ENCODE measurements at regions not wholly inside any gene's neighbourhood (a gene's known extent, or its start where the extent isn't known, plus 50 kb on each side); places are given as distances from the start of the nearest gene placed in this dataset.

DNA sequence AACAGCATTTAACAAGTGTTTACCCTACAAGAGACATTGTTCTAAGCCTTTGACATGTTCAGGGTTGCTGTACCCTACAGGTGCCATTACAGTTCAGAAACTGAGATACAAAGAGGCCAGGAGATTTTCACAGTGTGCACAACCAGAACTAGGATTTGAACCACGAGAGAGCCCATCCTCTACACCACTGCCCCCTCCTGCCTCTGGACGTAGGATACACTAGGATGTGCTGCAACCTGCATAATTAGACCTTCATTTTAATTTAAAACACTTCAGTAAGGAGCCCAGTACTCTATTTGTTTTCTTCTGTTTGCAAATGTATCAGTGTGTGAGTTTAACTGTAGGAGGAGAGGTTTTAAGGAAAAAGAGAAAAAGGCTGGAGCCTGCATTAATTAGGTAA is 123.1 kb upstream of the RARB start:
- DNase-seq (no peak), ATAC-seq (ENCODE audit: low read depth in 2 of 2) (no peak)
- Mint-ChIP-seq H3K4me3 (no peak overlapping the region), H3K9me3 (peaks cover 0 to 6% (median 0%) of the 10 kb centered on the region in 7 donors), H3K27me3 (no peaks in the 10 kb centered on the region), H3K4me1 (no peaks in the 10 kb centered on the region), H3K36me3 (no peaks in the 10 kb centered on the region), H3K27ac (no peak overlapping the region)

DNA sequence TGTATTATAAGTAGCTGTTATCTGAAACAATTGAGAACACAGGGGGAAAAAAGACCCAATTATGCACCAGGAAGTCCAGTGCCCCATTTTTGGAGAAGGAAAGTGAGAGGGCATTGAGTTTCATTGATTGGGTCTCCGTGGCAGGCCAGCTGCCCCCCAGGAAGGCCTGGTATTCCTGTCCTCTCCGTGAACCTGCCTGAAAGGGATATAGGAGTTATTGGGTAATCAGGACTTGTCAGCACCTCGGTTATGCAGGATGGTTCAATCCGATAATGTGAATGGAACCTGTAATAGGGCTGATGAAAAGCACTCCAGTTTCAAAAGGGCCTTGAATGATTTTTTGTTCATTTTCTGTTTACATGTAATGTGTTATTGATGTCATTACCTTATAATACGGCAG is 122.0 kb upstream of the RARB start:
- peaks cover 0 to 12% (median 1%) of the 10 kb centered on the region in 7 donors for H3K9me3 Mint-ChIP-seq
- ATAC-seq (ENCODE audit: low read depth in 2 of 2) (no peak), DNase-seq (no peak)
- no peaks in the 10 kb centered on the region for H3K27me3 Mint-ChIP-seq
- no peak overlapping the region for H3K27ac Mint-ChIP-seq
- H3K4me3 Mint-ChIP-seq: no peak overlapping the region
- no peaks in the 10 kb centered on the region for H3K4me1 Mint-ChIP-seq
- no peaks in the 10 kb centered on the region for H3K36me3 Mint-ChIP-seq

DNA sequence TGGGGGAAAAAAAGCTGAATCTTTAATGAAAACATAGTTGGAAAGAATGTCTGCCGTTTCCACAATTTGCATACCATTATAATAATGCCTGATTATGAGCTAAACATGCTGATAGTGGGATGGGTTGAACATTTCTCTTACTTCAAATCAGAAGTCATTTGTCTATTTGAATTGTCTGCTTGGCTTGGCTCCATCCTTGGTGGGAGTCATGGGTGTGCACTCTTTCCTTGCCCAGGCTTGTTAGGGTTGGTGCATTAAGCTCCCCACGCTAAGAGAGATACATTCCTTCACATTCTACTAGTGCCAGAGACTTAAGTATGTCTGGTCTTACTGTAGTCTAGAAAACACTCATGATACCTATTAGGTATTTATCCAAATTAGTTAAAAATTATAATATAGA is 121.4 kb upstream of the RARB start:
- no peaks in the 10 kb centered on the region for H3K27me3 Mint-ChIP-seq
- ATAC-seq (ENCODE audit: low read depth in 2 of 2) (no peak), DNase-seq (no peak)
- peaks cover 0 to 13% (median 1%) of the 10 kb centered on the region in 7 donors for H3K9me3 Mint-ChIP-seq
- H3K36me3 Mint-ChIP-seq: no peaks in the 10 kb centered on the region
- no peak overlapping the region for H3K27ac Mint-ChIP-seq
- no peak overlapping the region for H3K4me3 Mint-ChIP-seq
- H3K4me1 Mint-ChIP-seq: no peaks in the 10 kb centered on the region

DNA sequence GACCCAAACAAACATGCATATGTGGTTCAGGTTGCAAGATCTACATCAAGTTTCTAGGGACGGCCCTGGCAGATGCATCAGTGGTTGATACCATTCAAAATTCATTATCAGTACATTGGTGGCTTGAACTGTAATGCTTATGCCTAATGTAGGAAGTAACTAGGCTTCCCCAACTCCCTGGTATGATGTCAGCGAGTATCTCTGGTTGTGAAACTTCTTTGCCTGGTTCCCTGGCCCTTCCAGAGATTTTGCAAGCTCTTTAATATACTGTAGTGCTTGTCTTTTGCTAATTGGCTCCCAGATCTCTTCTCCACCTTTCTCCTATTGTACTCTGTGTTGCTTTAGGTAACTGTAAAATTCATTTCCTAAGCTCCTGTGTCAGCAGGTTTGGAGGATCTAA is 114.8 kb upstream of the RARB start:
- Mint-ChIP-seq H3K9me3 (peaks cover 0 to 13% (median 0%) of the 10 kb centered on the region in 7 donors), H3K4me3 (no peak overlapping the region), H3K36me3 (no peaks in the 10 kb centered on the region), H3K27ac (no peak overlapping the region), H3K4me1 (no peaks in the 10 kb centered on the region), H3K27me3 (no peaks in the 10 kb centered on the region)
- no peak for ATAC-seq (ENCODE audit: low read depth in 2 of 2)
- no peak for DNase-seq

DNA sequence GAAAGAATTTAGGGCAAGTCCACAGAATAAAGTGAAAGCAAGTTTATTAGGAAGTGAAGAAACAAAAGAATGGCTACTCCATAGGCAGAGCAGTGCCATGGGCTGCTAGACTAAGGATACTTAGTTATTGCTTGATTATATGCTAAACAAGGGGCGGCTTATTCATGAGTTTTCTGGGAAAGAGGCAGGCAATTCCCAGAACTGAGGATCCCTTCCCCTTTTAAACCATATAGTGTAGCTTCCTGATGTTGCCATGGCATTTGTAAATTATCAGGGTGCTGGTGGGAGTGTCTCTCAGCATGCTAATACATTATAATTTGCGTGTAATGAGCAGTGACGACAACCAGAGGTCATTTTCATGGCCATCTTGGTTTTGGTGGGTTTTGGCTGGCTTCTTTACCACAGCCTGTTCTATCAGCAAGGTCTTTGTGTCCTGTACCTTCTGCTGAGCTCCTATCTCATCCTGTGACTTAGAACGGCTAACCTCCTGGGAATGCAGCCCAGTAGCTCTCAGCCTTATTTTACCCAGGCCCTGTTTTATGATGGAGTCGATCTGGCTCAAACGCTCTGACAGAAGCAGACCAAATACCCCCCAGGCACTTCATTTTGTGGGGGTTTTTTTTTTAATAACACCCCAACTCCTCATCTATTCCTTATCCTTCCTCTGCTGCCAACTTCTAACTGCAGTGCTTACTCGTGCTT is 103.0 kb upstream of the RARB start:
- DNase-seq: no peak
- no peak overlapping the region for H3K4me3 Mint-ChIP-seq
- H3K27ac Mint-ChIP-seq: no peak overlapping the region
- no peak for ATAC-seq (ENCODE audit: low read depth in 2 of 2)
- H3K36me3 Mint-ChIP-seq: no peaks in the 10 kb centered on the region
- H3K4me1 Mint-ChIP-seq: no peaks in the 10 kb centered on the region
- peaks cover 0 to 10% (median 3%) of the 10 kb centered on the region in 7 donors for H3K9me3 Mint-ChIP-seq
- H3K27me3 Mint-ChIP-seq: no peaks in the 10 kb centered on the region

DNA sequence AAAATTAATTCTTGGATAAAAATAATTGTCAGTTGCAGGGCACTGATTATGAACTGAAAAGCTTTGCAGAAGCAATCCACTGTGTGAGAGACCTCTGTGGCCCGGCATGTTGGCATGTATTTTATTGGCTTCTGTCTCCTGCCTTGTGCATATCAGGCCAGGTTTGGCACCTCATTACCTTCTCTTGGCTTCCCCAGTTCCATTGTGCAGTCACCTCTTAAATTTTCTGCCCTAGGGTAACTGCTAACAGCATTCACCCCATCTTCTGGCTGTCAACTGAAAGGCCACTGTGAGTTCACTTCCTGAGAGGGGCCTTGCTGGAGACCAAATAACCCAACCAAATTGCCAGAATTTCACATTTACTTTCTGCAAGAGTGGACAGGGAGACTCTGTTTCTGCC is 92.7 kb upstream of the RARB start:
- no peak for DNase-seq
- H3K4me3 Mint-ChIP-seq: no peak overlapping the region
- ATAC-seq (ENCODE audit: low read depth in 2 of 2): no peak
- H3K27me3 Mint-ChIP-seq: peaks cover 0 to 2% (median 0%) of the 10 kb centered on the region in 3 donors
- H3K4me1 Mint-ChIP-seq: no peaks in the 10 kb centered on the region
- H3K9me3 Mint-ChIP-seq: peaks cover 0 to 14% (median 6%) of the 10 kb centered on the region in 7 donors
- H3K27ac Mint-ChIP-seq: no peak overlapping the region
- peaks cover 0 to 4% of the 10 kb centered on the region in 2 donors for H3K36me3 Mint-ChIP-seq

DNA sequence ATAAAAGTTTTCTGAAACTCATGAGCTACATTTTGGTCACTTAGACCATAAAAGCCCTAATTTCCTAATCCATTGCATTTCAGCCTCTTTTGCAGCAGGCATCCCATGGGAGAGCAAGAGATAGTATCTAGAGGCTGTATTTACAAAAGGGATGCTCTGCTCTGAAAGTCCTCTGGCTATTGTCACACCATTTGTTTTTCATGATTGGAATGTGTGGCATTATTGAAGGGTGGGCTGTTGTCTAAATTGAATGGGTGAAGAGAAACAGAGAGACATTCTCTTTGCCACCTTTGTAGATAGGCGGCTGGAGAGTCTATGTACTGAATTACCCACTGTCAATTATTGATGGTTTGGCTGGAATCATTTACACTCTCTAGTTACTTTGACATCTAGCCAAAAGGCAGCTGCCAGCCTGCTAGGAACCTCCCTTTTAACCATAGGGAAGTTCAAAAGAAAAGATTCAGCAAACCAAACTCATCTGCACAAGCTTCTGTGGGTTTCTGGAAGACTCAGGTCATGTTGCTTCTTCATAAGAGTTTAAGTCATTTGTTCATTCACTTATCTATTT is 89.8 kb upstream of the RARB start:
- no peaks in the 10 kb centered on the region for H3K4me1 Mint-ChIP-seq
- H3K36me3 Mint-ChIP-seq: no peaks in the 10 kb centered on the region
- peaks cover 0 to 5% (median 0%) of the 10 kb centered on the region in 3 donors for H3K27me3 Mint-ChIP-seq
- H3K4me3 Mint-ChIP-seq: no peak overlapping the region
- ATAC-seq (ENCODE audit: low read depth in 2 of 2) (no peak), DNase-seq (no peak)
- H3K27ac Mint-ChIP-seq: no peak overlapping the region
- peaks cover 0 to 9% (median 4%) of the 10 kb centered on the region in 7 donors for H3K9me3 Mint-ChIP-seq

DNA sequence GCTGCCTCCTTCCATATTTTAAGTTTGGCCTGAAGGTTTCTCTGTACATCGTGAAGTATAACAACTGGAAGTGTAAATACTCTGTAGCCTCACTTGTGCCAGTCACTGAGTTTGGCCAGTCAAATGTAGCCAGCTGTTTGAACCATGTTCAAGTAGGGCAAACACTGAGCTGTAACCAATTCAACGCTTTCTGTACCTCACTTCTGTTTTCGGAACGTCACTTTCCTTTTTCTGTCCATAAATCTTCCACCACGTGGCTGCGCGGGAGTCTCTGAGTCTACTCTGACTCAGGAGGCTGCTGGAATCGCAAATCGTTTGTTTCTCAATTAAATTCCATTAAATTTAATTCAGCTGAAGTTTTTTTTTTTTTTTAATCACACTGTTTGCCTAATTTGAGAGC is 88.8 kb upstream of the RARB start:
- DNase-seq (no peak), ATAC-seq (ENCODE audit: low read depth in 2 of 2) (no peak)
- Mint-ChIP-seq H3K36me3 (no peaks in the 10 kb centered on the region), H3K4me1 (no peaks in the 10 kb centered on the region), H3K9me3 (peaks cover 0 to 9% (median 3%) of the 10 kb centered on the region in 7 donors), H3K27ac (no peak overlapping the region), H3K27me3 (peaks cover 0 to 5% (median 0%) of the 10 kb centered on the region in 3 donors), H3K4me3 (no peak overlapping the region)

DNA sequence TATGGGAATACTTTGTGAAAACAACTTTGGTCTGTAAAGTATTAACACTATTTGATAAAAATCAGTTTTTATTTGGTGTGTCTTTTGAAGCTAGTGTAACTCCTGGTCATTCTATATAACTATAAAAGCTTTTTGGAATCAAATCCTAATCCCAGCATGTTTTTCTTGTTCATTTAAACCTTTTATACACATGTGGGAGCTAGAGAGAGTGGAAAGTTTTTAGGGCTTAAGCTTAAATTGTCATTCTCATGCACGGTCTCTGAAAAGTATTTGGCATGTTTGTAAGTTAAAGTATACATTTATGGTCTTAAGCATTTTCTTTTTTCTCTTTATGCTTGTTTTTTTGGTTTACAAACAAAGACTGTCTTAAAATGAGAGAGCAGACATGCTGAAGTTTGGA is 83.4 kb upstream of the RARB start:
- no peak for DNase-seq
- ATAC-seq (ENCODE audit: low read depth in 2 of 2): no peak
- Mint-ChIP-seq H3K9me3 (peaks cover 0 to 11% (median 2%) of the 10 kb centered on the region in 7 donors), H3K4me3 (no peak overlapping the region), H3K27ac (no peak overlapping the region), H3K4me1 (no peaks in the 10 kb centered on the region), H3K27me3 (peaks cover 0 to 5% (median 0%) of the 10 kb centered on the region in 3 donors), H3K36me3 (no peaks in the 10 kb centered on the region)

DNA sequence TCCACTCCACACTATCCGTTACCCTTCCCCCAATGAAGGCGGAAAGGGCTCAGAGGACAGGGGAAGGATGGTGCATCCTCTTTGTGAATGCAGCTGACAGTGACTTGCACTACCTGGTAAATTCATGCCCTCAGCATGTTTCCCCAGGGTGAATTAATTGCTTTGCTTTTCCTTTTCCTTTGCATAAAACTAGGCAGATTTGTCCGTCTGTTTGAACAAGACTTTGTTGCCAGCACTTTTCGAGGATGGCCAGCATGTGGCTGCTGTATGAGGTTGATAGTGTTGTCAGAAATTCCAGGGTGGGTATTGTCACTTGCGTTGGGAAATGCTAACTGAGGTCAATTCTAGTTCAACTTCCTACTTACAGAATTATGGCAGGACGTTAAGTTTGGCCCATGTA is 79.0 kb upstream of the RARB start:
- DNase-seq (no peak), ATAC-seq (ENCODE audit: low read depth in 2 of 2) (no peak)
- peaks cover 0 to 9% (median 0%) of the 10 kb centered on the region in 7 donors for H3K9me3 Mint-ChIP-seq
- no peak overlapping the region for H3K27ac Mint-ChIP-seq
- peak overlapping the region in 1 of 8 donors; percentile 70 for H3K4me3 Mint-ChIP-seq
- H3K27me3 Mint-ChIP-seq: no peaks in the 10 kb centered on the region
- no peaks in the 10 kb centered on the region for H3K36me3 Mint-ChIP-seq
- no peaks in the 10 kb centered on the region for H3K4me1 Mint-ChIP-seq

DNA sequence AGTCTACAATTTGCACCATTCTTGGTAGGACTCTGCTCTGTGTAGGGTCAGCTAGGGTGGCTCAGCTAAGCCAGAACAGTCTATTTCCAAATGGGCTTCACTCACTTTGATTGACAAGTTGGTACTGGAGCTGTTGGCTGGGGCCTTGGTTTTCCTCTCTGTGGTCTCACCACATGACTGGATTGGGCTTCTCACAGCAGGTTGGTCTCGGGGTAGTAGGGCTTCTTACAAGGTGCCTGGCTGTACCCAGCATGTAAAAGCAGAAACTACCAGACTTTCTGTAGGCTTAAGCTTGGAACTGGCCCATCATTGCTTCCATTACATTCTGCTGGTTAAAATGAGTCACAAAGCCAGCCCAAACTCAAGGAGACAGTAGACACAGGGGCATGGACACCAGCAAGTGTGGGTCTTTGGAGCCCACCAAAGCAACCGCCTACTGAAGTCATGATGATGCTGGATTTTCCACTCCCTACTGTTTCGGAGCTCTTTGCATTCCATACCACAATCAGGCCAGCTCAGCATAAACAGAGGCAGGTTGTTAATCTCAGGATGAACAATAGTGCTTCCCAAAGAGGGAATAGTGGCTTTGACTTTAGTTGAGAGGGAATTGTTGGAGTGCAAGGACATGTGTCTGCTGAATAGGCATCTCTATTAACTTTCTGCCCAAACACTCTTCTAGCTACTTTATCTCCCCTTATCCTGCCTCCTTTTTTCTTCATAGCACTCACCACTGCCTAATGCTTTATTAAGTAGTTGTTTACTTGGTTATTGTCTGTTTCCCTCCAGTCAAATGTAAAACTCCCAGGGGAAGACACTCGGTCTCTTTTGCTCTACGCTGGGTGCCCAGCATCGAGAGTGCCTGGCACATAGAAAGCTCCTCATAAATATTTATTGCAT is 78.0 kb upstream of the RARB start:
- H3K27me3 Mint-ChIP-seq: no peaks in the 10 kb centered on the region
- H3K27ac Mint-ChIP-seq: no peak overlapping the region
- ATAC-seq (ENCODE audit: low read depth in 2 of 2): no peak
- no peak for DNase-seq
- no peaks in the 10 kb centered on the region for H3K36me3 Mint-ChIP-seq
- no peak overlapping the region for H3K4me3 Mint-ChIP-seq
- H3K4me1 Mint-ChIP-seq: no peaks in the 10 kb centered on the region
- peaks cover 0 to 9% (median 0%) of the 10 kb centered on the region in 7 donors for H3K9me3 Mint-ChIP-seq

DNA sequence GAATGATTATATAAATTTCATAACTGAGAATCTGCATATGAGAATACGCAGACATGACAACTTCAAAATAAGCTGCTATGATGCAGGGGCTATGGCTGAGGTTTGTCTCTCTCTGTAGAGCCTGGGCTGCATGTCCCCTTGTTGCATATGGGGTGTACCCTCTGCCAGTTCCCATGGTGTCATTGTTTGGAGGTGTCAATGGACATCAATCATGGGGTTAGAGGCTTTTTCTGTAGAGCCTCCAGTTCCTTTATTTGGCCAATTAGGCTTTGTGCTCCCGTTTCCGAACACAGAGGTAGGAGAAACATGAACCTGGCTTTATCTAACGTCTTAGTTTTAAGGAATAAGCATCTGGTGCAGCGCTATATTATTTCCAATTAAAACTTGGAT is 77.3 kb upstream of the RARB start:
- no peak for DNase-seq
- H3K36me3 Mint-ChIP-seq: no peaks in the 10 kb centered on the region
- peaks cover 0 to 9% (median 0%) of the 10 kb centered on the region in 7 donors for H3K9me3 Mint-ChIP-seq
- no peak for ATAC-seq (ENCODE audit: low read depth in 2 of 2)
- no peaks in the 10 kb centered on the region for H3K27me3 Mint-ChIP-seq
- no peak overlapping the region for H3K4me3 Mint-ChIP-seq
- H3K27ac Mint-ChIP-seq: no peak overlapping the region
- H3K4me1 Mint-ChIP-seq: no peaks in the 10 kb centered on the region

DNA sequence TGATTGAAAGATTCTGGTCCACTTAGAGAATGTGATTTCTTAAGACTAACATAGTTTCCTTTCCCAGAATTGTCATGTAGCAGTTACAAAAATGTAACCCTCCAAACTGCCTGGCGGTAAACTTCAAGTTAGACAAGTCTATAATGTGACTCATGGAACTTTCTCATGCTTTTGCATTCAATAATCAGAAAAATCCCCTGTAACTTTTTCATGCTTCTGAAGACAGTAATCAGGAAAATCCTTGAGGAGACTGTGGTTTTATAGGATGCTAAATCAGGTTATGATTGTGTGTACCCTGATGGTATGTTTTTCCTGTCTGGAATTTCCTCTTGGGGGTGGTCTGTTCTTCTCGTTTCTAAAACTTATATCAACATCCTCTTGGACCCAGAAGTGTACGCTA is 74.0 kb upstream of the RARB start:
- no peak overlapping the region for H3K27ac Mint-ChIP-seq

More for the DNA sequence above, 74.0 kb upstream of the RARB start:
- H3K27me3 Mint-ChIP-seq: no peaks in the 10 kb centered on the region
- no peaks in the 10 kb centered on the region for H3K4me1 Mint-ChIP-seq
- no peaks in the 10 kb centered on the region for H3K36me3 Mint-ChIP-seq
- H3K4me3 Mint-ChIP-seq: no peak overlapping the region
- peaks cover 0 to 13% (median 7%) of the 10 kb centered on the region in 7 donors for H3K9me3 Mint-ChIP-seq
- DNase-seq: no peak
- no peak for ATAC-seq (ENCODE audit: low read depth in 2 of 2)
